Mesenchymal stem cell (in vitro differentiated cells and primary cell): ENCODE measurements at regions not wholly inside any gene's neighbourhood (a gene's known extent, or its start where the extent isn't known, plus 50 kb on each side); places are given as distances from the start of the nearest gene placed in this dataset.

Source experiments
- DNase-seq: peaks from one replicate; pipeline ENCODE4 v3.0.0-alpha.2; 2013
- H2AFZ ChIP-seq: one replicate; pipeline ENCODE4 v1.6.1; 2013; ENCODE audit warnings: low read depth, mild to moderate bottlenecking, control low read depth, inconsistent platforms, low read length, moderate library complexity
- H2AK5ac ChIP-seq: 2 replicates; pipeline ENCODE4 v1.6.1; 2013; ENCODE audit warnings: low read length, moderate library complexity, mild to moderate bottlenecking, inconsistent platforms; ENCODE audit not compliant: severe bottlenecking
- H2BK120ac ChIP-seq: one replicate; pipeline ENCODE4 v1.6.1; 2013; ENCODE audit warnings: low read depth, mild to moderate bottlenecking, inconsistent platforms, low read length, moderate library complexity
- H2BK12ac ChIP-seq, 2 experiments: one replicate each; pipeline ENCODE4 v1.6.1; 2013; ENCODE audit warnings: inconsistent platforms in 2 of 2, low read length in 2 of 2, mild to moderate bottlenecking in 2 of 2, moderate library complexity in 2 of 2, control low read depth in 1 of 2
- H2BK15ac ChIP-seq: one replicate; pipeline ENCODE4 v1.6.1; 2013; ENCODE audit warnings: mild to moderate bottlenecking, low read depth, inconsistent platforms; ENCODE audit not compliant: poor library complexity, severe bottlenecking
- H2BK5ac ChIP-seq: 2 replicates; pipeline ENCODE4 v1.6.1; 2013; ENCODE audit warnings: low read depth, mild to moderate bottlenecking, low read length, control low read depth, inconsistent platforms; ENCODE audit not compliant: poor library complexity, severe bottlenecking
- H3K14ac ChIP-seq, 2 experiments: one replicate each; pipeline ENCODE4 v1.6.1; 2013; ENCODE audit warnings: inconsistent platforms in 2 of 2, low read length in 2 of 2, control low read depth in 1 of 2, mild to moderate bottlenecking in 1 of 2, moderate library complexity in 1 of 2
- H3K18ac ChIP-seq, 2 experiments: one replicate each; pipeline ENCODE4 v1.6.1; 2013; ENCODE audit warnings: inconsistent platforms in 2 of 2, low read length in 2 of 2, control low read depth in 1 of 2, low read depth in 1 of 2, mild to moderate bottlenecking in 1 of 2
- H3K23ac ChIP-seq, 2 experiments: one replicate each; pipeline ENCODE4 v1.6.1; 2013; ENCODE audit warnings: inconsistent platforms in 2 of 2, low read length in 2 of 2, mild to moderate bottlenecking in 2 of 2, moderate library complexity in 2 of 2, control low read depth in 1 of 2
- H3K27ac ChIP-seq: 2 replicates; pipeline ENCODE4 v1.5.1; 2013; ENCODE audit warnings: mild to moderate bottlenecking, moderate library complexity, low read length, control low read depth, inconsistent platforms; ENCODE audit not compliant: poor library complexity, severe bottlenecking
- H3K27me3 ChIP-seq, 2 experiments: 2 replicates each; pipeline versions ENCODE4 v1.6.1 to v1.7.0; 2013; ENCODE audit warnings: low read length in 2 of 2, mild to moderate bottlenecking in 2 of 2, moderate library complexity in 2 of 2, control low read depth in 1 of 2, inconsistent platforms in 1 of 2; ENCODE audit not compliant: control insufficient read depth in 1 of 2, insufficient read depth in 1 of 2
- H3K36me3 ChIP-seq, 2 experiments: 2 replicates each; pipeline versions ENCODE4 v1.6.1 to v1.7.0; 2013; ENCODE audit warnings: low read length in 2 of 2, control low read depth in 1 of 2, inconsistent platforms in 1 of 2, low read depth in 1 of 2, mild to moderate bottlenecking in 1 of 2; ENCODE audit not compliant: insufficient read depth in 2 of 2, control insufficient read depth in 1 of 2
- H3K4ac ChIP-seq, 2 experiments: one replicate each; pipeline ENCODE4 v1.6.1; 2013; ENCODE audit warnings: inconsistent platforms in 2 of 2, low read length in 2 of 2, mild to moderate bottlenecking in 2 of 2, moderate library complexity in 2 of 2, control low read depth in 1 of 2, low read depth in 1 of 2
- H3K4me1 ChIP-seq: 2 replicates; pipeline ENCODE4 v1.6.1; 2013; ENCODE audit warnings: low read depth, low read length, control low read depth; ENCODE audit not compliant: control insufficient read depth, insufficient read depth
- H3K4me2 ChIP-seq: 2 replicates; pipeline ENCODE4 v1.6.1; 2013; ENCODE audit warnings: low read length, mild to moderate bottlenecking, inconsistent platforms; ENCODE audit not compliant: poor library complexity, severe bottlenecking
- H3K4me3 ChIP-seq, 2 experiments: 2 replicates each; pipeline versions ENCODE4 v1.5.1 to v1.7.0; 2013; ENCODE audit warnings: low read length in 2 of 2, mild to moderate bottlenecking in 2 of 2, control low read depth in 1 of 2, low read depth in 1 of 2; ENCODE audit not compliant: insufficient read depth in 1 of 2
- H3K79me1 ChIP-seq: replicated peaks from 2 replicates; pipeline ENCODE4 v1.6.1; 2013; ENCODE audit warnings: mild to moderate bottlenecking, control low read depth, low read length, inconsistent platforms; ENCODE audit not compliant: poor library complexity, severe bottlenecking
- H3K9ac ChIP-seq: 2 replicates; pipeline ENCODE4 v1.7.0; 2013; ENCODE audit warnings: mild to moderate bottlenecking, low read length, moderate library complexity
- H3K9me3 ChIP-seq: 2 replicates; pipeline ENCODE4 v1.7.0; 2013; ENCODE audit warnings: mild to moderate bottlenecking, low read length; ENCODE audit not compliant: control insufficient read depth
- H4K8ac ChIP-seq: one replicate; pipeline ENCODE4 v1.6.1; 2013; ENCODE audit warnings: inconsistent platforms, mild to moderate bottlenecking, low read length, moderate library complexity
- H4K91ac ChIP-seq: one replicate; pipeline ENCODE4 v1.6.1; 2013; ENCODE audit warnings: mild to moderate bottlenecking, low read length, inconsistent platforms
- WGBS: methylation state at CpG from one replicate; pipeline ENCODE4 v1.1.7; 2013; ENCODE audit warnings: mixed read lengths; 5-methylcytosine and 5-hydroxymethylcytosine counted together

DNA sequence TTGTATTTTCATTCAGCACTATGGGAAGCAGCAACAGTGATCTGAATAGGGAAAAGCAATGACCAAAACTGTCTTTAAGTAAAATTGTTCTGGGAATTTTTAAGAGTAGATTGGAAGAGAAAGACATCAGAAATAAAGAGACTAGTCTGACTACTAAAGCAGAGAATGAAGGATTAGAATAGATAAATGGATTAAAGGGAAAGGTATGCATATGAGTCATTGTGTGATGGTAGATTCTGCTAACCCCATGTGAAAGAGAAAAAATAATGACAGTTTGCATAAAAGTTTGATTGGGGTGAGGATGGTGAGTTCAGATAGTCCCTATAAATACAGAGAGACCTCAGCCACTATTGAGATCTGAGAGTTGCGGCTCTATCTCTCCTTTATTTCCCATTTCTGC lies 139.6 kb upstream of the DCC start:
- H3K9ac ChIP-seq: no peak overlapping the region
- no peaks in the 10 kb centered on the region for H3K79me1 ChIP-seq
- no peak overlapping the region for H2BK15ac ChIP-seq
- no peaks in the 10 kb centered on the region for H3K4me1 ChIP-seq
- H3K36me3 ChIP-seq: no peaks in the 10 kb centered on the region
- H2BK12ac ChIP-seq: no peak overlapping the region
- H3K14ac ChIP-seq: no peak overlapping the region
- no CpG with 5 or more reads among the region's 1 CpG for WGBS
- no peak overlapping the region for H2BK120ac ChIP-seq
- no peak overlapping the region for H3K4me2 ChIP-seq
- no peak overlapping the region for H3K23ac ChIP-seq
- no peak overlapping the region for H2AK5ac ChIP-seq
- no peak overlapping the region for H3K18ac ChIP-seq
- no peak overlapping the region for H4K8ac ChIP-seq
- H3K4me3 ChIP-seq: no peak overlapping the region
- H2AFZ ChIP-seq: no peak overlapping the region
- no peak overlapping the region for H3K4ac ChIP-seq
- no peak for DNase-seq
- H2BK5ac ChIP-seq: no peak overlapping the region
- no peak overlapping the region for H3K27ac ChIP-seq
- no peak overlapping the region for H4K91ac ChIP-seq
- no peaks in the 10 kb centered on the region for H3K9me3 ChIP-seq
- no peaks in the 10 kb centered on the region for H3K27me3 ChIP-seq

DNA sequence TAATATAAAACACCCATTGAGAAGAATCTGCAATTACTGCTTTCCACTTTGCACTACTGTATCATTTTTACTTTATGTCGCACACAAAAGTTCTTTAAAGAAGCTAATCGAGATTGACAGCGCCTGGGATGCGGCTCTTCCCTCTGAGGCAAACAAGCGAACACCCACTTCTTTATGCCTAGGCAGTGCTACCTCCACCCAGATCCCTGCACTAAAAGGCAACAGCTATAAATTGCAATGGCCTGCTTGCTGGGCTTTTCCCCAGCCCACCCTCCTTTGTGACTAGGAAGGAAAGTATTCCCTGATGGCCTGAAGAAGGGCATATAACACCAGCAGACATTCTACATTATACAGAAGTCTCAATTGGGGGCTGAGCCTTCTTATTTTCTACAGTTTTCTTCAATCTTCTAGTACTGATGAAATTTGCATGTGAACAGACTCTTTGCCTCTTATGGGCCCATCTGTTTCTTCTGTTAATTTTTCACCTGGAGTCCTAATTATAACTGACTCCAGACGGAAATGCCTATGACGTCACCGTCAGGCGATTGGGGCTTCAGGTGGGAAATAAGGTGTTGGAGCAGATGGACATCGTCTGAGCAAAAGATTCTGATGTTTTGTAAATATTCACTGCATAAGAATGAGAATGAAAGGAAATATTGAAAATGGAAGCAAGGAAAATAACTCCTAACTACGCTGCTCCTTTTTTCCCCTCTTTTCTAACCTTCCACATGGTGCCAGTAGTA lies 138.9 kb upstream of the DCC start:
- no peak overlapping the region for H3K27ac ChIP-seq
- H3K36me3 ChIP-seq: no peaks in the 10 kb centered on the region
- no peak overlapping the region for H2AFZ ChIP-seq
- H3K23ac ChIP-seq: no peak overlapping the region
- DNase-seq: no peak
- no peak overlapping the region for H2AK5ac ChIP-seq
- H3K27me3 ChIP-seq: no peaks in the 10 kb centered on the region
- H3K4me1 ChIP-seq: no peaks in the 10 kb centered on the region
- H3K18ac ChIP-seq: no peak overlapping the region
- H3K9ac ChIP-seq: no peak overlapping the region
- H3K9me3 ChIP-seq: no peaks in the 10 kb centered on the region
- no peak overlapping the region for H3K4me2 ChIP-seq
- no peak overlapping the region for H3K4me3 ChIP-seq
- no peak overlapping the region for H3K14ac ChIP-seq
- H3K79me1 ChIP-seq: no peaks in the 10 kb centered on the region
- no peak overlapping the region for H4K91ac ChIP-seq
- no peak overlapping the region for H2BK120ac ChIP-seq
- H2BK5ac ChIP-seq: no peak overlapping the region
- no peak overlapping the region for H2BK15ac ChIP-seq
- H3K4ac ChIP-seq: no peak overlapping the region
- 95% methylated on average over 9 of the region's 11 CpGs for WGBS
- no peak overlapping the region for H4K8ac ChIP-seq
- H2BK12ac ChIP-seq: no peak overlapping the region

DNA sequence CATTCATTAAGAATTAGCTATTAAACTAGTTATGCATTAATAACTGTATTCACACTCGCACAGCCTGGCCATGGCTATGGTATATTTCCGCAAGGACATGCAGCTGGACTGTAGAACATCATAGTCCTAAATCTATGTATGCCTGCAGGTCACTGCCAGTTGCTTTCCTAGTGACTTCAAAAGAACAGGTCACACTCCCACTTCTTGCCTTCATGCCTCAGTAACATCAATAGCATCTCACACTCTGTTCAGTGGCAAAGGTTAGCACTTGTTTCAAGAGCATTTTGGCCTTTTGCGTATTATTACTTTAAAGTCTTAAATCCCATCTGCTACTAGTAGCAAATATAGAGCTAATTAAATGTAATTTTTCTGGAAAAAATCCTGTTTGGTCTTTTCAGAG lies 131.4 kb upstream of the DCC start:
- Histone ChIP-seq H2BK120ac (no peak overlapping the region), H2AK5ac (no peak overlapping the region), H3K27ac (no peak overlapping the region), H2BK15ac (no peak overlapping the region), H3K23ac (no peak overlapping the region), H3K4me1 (no peaks in the 10 kb centered on the region), H3K14ac (no peak overlapping the region), H3K4me2 (no peak overlapping the region), H3K9ac (no peak overlapping the region), H2BK12ac (no peak overlapping the region), H3K27me3 (no peaks in the 10 kb centered on the region), H2AFZ (no peak overlapping the region), H3K9me3 (peaks cover 4% of the 10 kb centered on the region), H2BK5ac (no peak overlapping the region), H3K4ac (no peak overlapping the region), H4K91ac (no peak overlapping the region), H3K36me3 (no peaks in the 10 kb centered on the region), H3K79me1 (no peaks in the 10 kb centered on the region), H3K4me3 (no peak overlapping the region), H3K18ac (no peak overlapping the region), H4K8ac (no peak overlapping the region)
- WGBS: 85% methylated on average over 2 of the region's 3 CpGs
- no peak for DNase-seq

DNA sequence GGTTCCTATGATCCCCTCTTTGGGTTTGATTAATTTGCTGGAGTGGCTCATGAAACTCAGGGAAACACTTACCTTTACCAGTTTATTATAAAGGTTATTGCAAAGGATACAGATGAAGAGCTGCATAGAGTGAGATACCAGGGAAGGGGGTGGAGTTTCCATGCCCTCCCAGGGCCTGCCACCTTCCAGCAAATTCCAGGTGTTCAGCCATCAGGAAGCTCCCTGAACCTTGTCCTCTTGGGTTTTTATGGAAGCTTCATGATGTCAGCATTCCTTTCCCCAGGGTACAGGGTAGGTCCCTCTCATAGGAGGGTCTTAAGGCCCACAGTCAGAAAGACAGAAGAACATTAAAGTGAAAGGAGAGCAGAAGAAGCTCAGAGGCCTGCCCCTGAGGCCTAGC lies 123.9 kb upstream of the DCC start:
- Histone ChIP-seq H3K14ac (no peak overlapping the region), H3K27me3 (no peaks in the 10 kb centered on the region), H3K4me2 (no peak overlapping the region), H3K27ac (no peak overlapping the region), H2BK12ac (no peak overlapping the region), H3K4me3 (no peak overlapping the region), H2AK5ac (no peak overlapping the region), H3K18ac (no peak overlapping the region), H3K4ac (no peak overlapping the region), H4K91ac (no peak overlapping the region), H3K9ac (no peak overlapping the region), H2AFZ (no peak overlapping the region), H2BK15ac (no peak overlapping the region), H2BK120ac (no peak overlapping the region), H3K4me1 (no peaks in the 10 kb centered on the region), H3K9me3 (no peaks in the 10 kb centered on the region), H3K23ac (no peak overlapping the region), H3K79me1 (no peaks in the 10 kb centered on the region), H4K8ac (no peak overlapping the region), H2BK5ac (no peak overlapping the region), H3K36me3 (no peaks in the 10 kb centered on the region)
- DNase-seq: no peak
